HFF-Myc (cell line): ENCODE measurements at regions not wholly inside any gene's neighbourhood (a gene's known extent, or its start where the extent isn't known, plus 50 kb on each side); places are given as distances from the start of the nearest gene placed in this dataset.
"Not testable (repeated sequence)": the region's sequence is repeated elsewhere in the genome, so short reads cannot be mapped to it uniquely, and the experiment has no call there.

Experiments used
- DNase-seq: peaks from one replicate; pipeline ENCODE4 v3.0.0-alpha.2; 2011; ENCODE audit warnings: low read depth; ENCODE audit errors: extremely low read depth
- H3K4me3 ChIP-seq: replicated peaks from 2 replicates; pipeline ENCODE4 v1.5.1; 2011; ENCODE audit warnings: low read depth, mild to moderate bottlenecking, control low read depth, low read length
- CTCF ChIP-seq: IDR thresholded peaks from 2 replicates; pipeline ENCODE4 v1.5.1; 2012; ENCODE audit warnings: mild to moderate bottlenecking, low read depth, low read length, control low read depth; ENCODE audit errors: missing control alignments

DNA sequence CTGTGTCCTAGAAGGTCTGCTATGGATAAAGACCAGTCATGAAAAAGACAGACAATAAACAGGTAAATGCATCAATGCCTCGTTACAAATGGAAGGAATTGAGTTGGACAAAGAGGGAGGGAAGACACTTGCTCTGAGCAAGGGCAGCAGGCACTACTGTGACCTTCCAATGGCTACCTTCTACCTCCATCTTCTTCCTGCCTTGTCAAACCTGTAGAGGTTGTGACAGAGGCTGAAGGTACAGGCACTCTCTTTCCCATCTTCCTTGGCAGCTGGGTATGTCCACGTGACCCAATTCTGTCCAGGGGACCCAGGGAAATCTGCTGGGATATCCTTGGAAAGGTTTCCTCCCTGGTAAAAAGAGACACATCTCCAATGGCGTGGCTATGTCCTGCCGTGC lies 274.8 kb downstream of the TFAP2C start:
- no peak for DNase-seq
- no peak for TF ChIP-seq CTCF
- no peak overlapping the region for H3K4me3 ChIP-seq

DNA sequence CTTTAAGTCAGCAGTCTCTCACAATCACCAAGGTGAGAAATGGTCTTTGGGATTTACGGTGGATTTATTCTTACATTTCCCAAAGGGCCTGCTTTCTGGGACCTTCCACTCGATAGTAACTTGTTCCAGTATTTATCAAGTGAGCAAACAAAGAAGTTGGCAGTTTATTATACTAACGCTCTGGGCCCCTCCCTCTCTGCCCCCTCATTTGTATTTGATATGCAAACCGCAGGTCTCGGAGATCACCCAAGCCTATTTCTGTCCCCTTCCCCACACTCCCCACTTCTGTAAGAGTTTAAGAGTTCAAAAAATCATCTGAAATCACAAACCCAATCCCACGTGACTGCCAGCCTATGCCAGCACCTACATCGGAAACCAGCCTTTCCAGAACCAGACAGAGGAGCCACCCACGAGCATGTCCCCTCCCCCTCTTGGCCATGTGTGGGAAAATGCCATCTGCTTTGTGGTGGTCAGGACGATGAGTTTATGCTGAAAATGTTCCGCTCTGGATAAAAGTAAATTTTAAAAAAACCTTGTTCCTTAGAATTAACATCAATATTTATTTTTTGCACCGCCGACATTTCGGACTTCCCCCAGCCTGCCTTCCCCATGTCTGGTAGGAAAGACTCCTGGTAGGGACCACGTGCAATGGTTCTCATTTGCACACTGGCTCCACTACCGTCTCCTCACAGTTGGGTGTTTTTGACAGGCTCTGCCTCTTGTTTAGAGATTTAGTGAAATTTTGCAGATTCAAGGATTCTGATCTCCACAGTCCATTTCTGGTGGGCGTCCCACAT lies 281.0 kb downstream of the TFAP2C start:
- DNase-seq: no peak
- H3K4me3 ChIP-seq: no peak overlapping the region
- no peak for TF ChIP-seq CTCF

DNA sequence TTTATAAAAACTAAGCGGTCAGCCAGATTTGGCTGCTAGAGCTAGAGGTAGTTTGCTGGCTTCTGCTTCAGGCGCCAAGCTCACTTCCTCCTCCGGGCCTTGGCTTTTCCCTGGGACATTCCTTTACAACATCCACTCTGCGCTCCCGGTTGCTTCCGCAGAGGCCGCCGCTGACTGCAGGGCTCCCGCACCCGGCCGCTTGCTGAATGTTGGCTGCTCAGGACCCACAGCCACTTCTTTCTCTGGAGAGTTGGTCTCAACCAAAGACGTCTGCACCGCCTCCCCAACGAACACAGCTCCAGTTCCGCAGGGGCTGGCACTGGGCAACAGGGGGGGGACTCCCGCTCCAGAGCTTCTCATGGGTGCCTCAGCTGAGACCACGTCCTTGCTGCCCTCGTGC lies 282.8 kb downstream of the TFAP2C start:
- H3K4me3 ChIP-seq: no peak overlapping the region
- DNase-seq: no peak
- TF ChIP-seq CTCF: no peak

- no peak overlapping the region for H3K4me3 ChIP-seq
- TF ChIP-seq CTCF: no peak
- no peak for DNase-seq
Observed at GRCh38 chr20:56914532-56914931, 285.4 kb downstream of the TFAP2C start.

- TF ChIP-seq CTCF: no peak
- no peak overlapping the region for H3K4me3 ChIP-seq
- no peak for DNase-seq
Observed at GRCh38 chr20:56916345-56916622, 287.2 kb downstream of the TFAP2C start.

DNA sequence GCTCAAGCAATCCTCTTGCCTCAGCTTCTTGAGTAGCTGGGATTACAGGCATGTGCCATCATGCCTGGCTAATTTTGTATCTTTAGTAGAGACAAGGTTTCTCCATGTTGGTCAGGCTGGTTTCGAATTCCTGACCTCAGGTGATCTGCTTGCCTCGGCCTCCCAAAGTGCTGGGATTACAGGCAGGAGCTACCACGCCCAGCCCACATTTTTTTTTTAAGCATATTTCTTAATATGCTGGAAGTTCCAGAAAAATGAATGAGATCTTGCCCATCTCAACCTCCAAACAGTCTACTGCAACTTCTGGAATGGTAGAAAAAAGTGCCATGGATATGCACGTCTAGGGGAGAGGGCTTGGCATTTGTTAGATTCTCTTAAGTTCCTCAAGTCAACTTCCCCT lies 290.9 kb downstream of the TFAP2C start:
- DNase-seq, H3K4me3 ChIP-seq: not testable (repeated sequence)

DNA sequence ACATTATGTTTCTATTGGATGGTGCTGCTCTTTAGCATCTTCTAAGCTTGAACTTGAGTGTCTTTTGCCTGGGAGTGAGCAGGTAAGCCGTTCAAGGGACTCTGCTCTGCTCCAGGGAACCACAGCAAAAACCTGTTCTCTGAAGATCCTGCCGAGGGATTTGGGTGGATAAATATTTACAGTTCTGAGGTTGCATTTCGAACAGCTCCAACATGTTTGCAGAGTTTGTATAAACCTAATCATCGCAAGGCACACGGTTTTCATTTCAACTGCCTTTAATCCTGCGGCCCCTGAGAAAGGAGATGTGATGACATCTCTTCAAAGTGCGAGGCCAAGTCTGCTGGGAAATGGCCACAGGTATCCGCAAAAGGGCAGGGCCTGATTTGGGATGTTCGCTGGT lies 293.4 kb downstream of the TFAP2C start:
- TF ChIP-seq CTCF: no peak
- DNase-seq: no peak

More for the DNA sequence above, 293.4 kb downstream of the TFAP2C start:
- H3K4me3 ChIP-seq: no peak overlapping the region
